Endothelial cell (in vitro differentiated cells): ENCODE measurements at regions not wholly inside any gene's neighbourhood (a gene's known extent, or its start where the extent isn't known, plus 50 kb on each side); places are given as distances from the start of the nearest gene placed in this dataset.

ENCODE experiments used
- DNase-seq: peaks from one replicate; pipeline ENCODE4 v3.0.0; 2021; ENCODE audit warnings: low spot score
- H3K27ac Mint-ChIP-seq: one replicate; pipeline ENCODE4 v1.8.0; 2021; ENCODE audit warnings: mixed read lengths, inconsistent platforms; ENCODE audit not compliant: unreplicated experiment
- H3K27me3 Mint-ChIP-seq: one replicate; pipeline ENCODE4 v1.8.0; 2021; ENCODE audit warnings: mild to moderate bottlenecking, moderate library complexity, mixed read lengths, inconsistent platforms; ENCODE audit not compliant: unreplicated experiment
- H3K36me3 Mint-ChIP-seq: one replicate; pipeline ENCODE4 v1.8.0; 2021; ENCODE audit warnings: mild to moderate bottlenecking, low read depth, mixed read lengths, inconsistent platforms; ENCODE audit not compliant: unreplicated experiment
- H3K4me1 Mint-ChIP-seq: one replicate; pipeline ENCODE4 v1.8.0; 2021; ENCODE audit warnings: mild to moderate bottlenecking, mixed read lengths, inconsistent platforms; ENCODE audit not compliant: unreplicated experiment
- H3K4me3 Mint-ChIP-seq: one replicate; pipeline ENCODE4 v1.8.0; 2021; ENCODE audit warnings: mild to moderate bottlenecking, mixed read lengths, inconsistent platforms; ENCODE audit not compliant: unreplicated experiment
- H3K9me3 Mint-ChIP-seq: one replicate; pipeline ENCODE4 v1.8.0; 2021; ENCODE audit warnings: mixed read lengths, inconsistent platforms; ENCODE audit not compliant: unreplicated experiment
- CTCF ChIP-seq: fragments of 200-600 bp; sonication (generic); IDR thresholded peaks from one replicate; pipeline ENCODE4 v1.5.0; 2021; ENCODE audit warnings: antibody characterized with exemption; ENCODE audit not compliant: unreplicated experiment

- no peak for DNase-seq
- Mint-ChIP-seq H3K36me3 (no peaks in the 10 kb centered on the region), H3K9me3 (no peaks in the 10 kb centered on the region), H3K27me3 (peaks cover 1% of the 10 kb centered on the region), H3K27ac (no peak overlapping the region), H3K4me3 (no peak overlapping the region), H3K4me1 (no peaks in the 10 kb centered on the region)
- no peak for TF ChIP-seq CTCF
Observed at GRCh38 chr2:189379287-189379630, 62.0 kb upstream of the WDR75 start.

GRCh38 chr2:189379731-189380261 is 61.5 kb upstream of the WDR75 start:
- H3K4me3 Mint-ChIP-seq = no peak overlapping the region
- peaks cover 1% of the 10 kb centered on the region for H3K27me3 Mint-ChIP-seq
- no peaks in the 10 kb centered on the region for H3K36me3 Mint-ChIP-seq
- DNase-seq = no peak
- H3K9me3 Mint-ChIP-seq = no peaks in the 10 kb centered on the region
- H3K27ac Mint-ChIP-seq = no peak overlapping the region
- H3K4me1 Mint-ChIP-seq = no peaks in the 10 kb centered on the region
- TF ChIP-seq CTCF = no peak

GRCh38 chr2:189382668-189383067 is 58.6 kb upstream of the WDR75 start:
- H3K4me1 Mint-ChIP-seq = no peaks in the 10 kb centered on the region
- no peaks in the 10 kb centered on the region for H3K9me3 Mint-ChIP-seq
- no peak overlapping the region for H3K4me3 Mint-ChIP-seq
- H3K27me3 Mint-ChIP-seq = peaks cover 1% of the 10 kb centered on the region
- no peak for DNase-seq
- TF ChIP-seq CTCF = no peak
- no peak overlapping the region for H3K27ac Mint-ChIP-seq
- no peaks in the 10 kb centered on the region for H3K36me3 Mint-ChIP-seq

GRCh38 chr2:189386741-189387140 is 54.5 kb upstream of the WDR75 start:
- Mint-ChIP-seq H3K4me1 (no peaks in the 10 kb centered on the region), H3K4me3 (no peak overlapping the region), H3K27ac (no peak overlapping the region), H3K9me3 (no peaks in the 10 kb centered on the region), H3K36me3 (no peaks in the 10 kb centered on the region), H3K27me3 (peaks cover 1% of the 10 kb centered on the region)
- no peak for DNase-seq
- no peak for TF ChIP-seq CTCF

GRCh38 chr2:189391201-189391600 is 50.1 kb upstream of the WDR75 start:
- Mint-ChIP-seq H3K27me3 (no peaks in the 10 kb centered on the region), H3K36me3 (no peaks in the 10 kb centered on the region), H3K4me1 (no peaks in the 10 kb centered on the region), H3K9me3 (no peaks in the 10 kb centered on the region), H3K4me3 (no peak overlapping the region), H3K27ac (no peak overlapping the region)
- no peak for DNase-seq
- no peak for TF ChIP-seq CTCF
